NB4 (cell line): ENCODE measurements at regions not wholly inside any gene's neighbourhood (a gene's known extent, or its start where the extent isn't known, plus 50 kb on each side); places are given as distances from the start of the nearest gene placed in this dataset.

Source experiments
- DNase-seq: peaks from one replicate; pipeline ENCODE4 v3.0.0; 2010; ENCODE audit warnings: low read depth
- H3K4me3 ChIP-seq: one replicate; pipeline ENCODE4 v1.5.1; 2011; ENCODE audit warnings: mild to moderate bottlenecking, low read depth, low read length, moderate library complexity
- CTCF ChIP-seq: IDR thresholded peaks from one replicate; pipeline ENCODE4 v1.5.1; 2012; ENCODE audit warnings: low read depth, low read length
- MAX ChIP-seq: IDR thresholded peaks from 2 replicates; pipeline ENCODE4 v1.6.1; 2011; ENCODE audit warnings: low read depth, low read length
- MYC ChIP-seq: IDR thresholded peaks from 2 replicates; pipeline ENCODE4 v1.6.1; 2011; ENCODE audit warnings: low read depth, low read length
- POLR2A ChIP-seq: IDR thresholded peaks from 2 replicates; pipeline ENCODE4 v1.6.1; 2011; ENCODE audit warnings: mild to moderate bottlenecking; ENCODE audit not compliant: insufficient read length; ENCODE audit errors: extremely low read depth

DNA sequence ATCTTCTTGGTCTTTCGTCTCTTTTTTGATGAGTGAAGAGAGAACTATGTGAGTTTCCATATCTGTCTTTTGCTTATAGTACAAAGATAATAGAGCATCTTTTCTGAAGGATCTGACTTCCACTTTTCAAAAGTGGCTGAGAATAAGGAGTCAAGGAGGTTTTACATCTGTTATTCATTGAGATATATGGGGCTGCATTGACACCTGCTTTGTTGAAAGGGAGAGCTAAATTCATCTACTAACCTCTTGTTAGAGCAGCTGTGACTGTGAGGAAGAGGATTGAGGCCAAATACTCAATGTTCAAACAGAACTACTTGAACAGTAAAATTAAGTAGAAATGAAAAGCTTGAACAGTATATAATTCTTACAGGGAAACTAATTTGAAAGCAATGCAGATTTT, 130.2 kb upstream of the ATP2B1 start:
- H3K4me3 ChIP-seq = no peak overlapping the region
- no peak for DNase-seq
- no peak for TF ChIP-seq MAX
- TF ChIP-seq POLR2A = no peak
- TF ChIP-seq MYC = no peak
- TF ChIP-seq CTCF = no peak

- TF ChIP-seq CTCF (no peak), POLR2A (no peak), MAX (no peak), MYC (no peak)
- no peak overlapping the region for H3K4me3 ChIP-seq
- DNase-seq = no peak
These were observed 127.4 kb upstream of the ATP2B1 start for GRCh38 chr12:89836026-89836425.

DNA sequence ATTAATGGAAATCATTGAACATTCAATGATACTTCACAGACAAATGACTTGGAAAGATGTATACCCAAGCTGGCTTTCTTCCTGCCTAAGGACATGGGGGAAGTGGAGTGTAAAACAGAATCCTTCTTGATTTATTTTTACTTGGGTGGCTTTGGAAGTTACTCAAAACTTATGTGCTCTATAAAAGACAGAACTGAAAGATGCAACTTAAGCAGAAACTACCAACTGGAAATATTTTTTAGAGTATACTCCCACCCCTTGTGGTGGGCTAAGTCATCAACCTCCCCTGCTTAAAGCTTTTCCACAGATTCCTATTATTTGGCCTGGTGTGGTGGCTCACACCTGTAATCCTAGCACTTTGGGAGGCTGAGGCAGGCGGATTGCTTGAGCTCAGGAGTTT, 126.0 kb upstream of the ATP2B1 start:
- H3K4me3 ChIP-seq = no peak overlapping the region
- no peak for TF ChIP-seq MAX
- no peak for TF ChIP-seq MYC
- no peak for TF ChIP-seq CTCF
- TF ChIP-seq POLR2A = no peak
- no peak for DNase-seq

DNA sequence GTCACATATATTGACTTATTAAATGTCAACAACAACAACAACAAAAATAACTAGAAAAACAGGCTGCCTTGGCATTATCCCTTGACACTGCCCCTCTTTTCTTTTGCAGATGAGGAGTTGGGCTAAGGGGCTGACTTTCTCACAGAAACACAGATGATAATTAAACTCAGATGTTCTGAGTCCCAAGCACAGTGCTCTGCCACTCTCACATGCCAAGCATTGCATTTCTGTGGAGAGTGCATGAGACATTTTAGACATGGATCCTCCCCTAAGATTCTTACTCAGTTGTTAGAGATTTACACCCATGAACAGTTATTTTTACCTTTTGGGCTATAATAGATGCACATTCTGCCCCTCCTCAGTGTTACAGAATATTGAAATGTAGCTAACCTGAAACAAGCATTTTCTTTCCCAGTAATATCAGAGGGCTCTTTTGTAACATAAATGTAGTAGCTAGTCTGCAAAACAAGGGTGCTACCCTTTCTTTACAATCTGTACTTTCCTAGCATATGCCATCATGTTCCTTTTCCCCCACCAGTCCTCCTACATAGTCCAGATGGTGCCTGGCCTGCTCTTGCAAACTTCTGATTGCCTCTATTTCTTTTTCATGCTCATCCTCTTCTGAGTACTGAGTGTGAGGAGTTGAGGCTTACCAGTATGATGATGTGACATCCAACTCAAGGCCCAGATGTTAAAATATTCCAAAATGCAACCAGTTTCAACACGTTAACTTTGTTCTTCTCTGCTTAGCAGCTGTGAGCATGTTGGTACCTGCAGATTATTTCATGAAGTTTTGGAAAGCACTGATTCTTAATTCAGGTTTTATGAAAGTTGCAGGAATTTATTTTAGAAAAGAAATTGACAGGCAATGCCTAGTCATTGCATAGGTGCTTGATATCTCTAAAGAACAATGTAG, 125.0 kb upstream of the ATP2B1 start:
- TF ChIP-seq CTCF = no peak
- TF ChIP-seq POLR2A = no peak
- no peak for TF ChIP-seq MAX
- TF ChIP-seq MYC = no peak
- DNase-seq = no peak

DNA sequence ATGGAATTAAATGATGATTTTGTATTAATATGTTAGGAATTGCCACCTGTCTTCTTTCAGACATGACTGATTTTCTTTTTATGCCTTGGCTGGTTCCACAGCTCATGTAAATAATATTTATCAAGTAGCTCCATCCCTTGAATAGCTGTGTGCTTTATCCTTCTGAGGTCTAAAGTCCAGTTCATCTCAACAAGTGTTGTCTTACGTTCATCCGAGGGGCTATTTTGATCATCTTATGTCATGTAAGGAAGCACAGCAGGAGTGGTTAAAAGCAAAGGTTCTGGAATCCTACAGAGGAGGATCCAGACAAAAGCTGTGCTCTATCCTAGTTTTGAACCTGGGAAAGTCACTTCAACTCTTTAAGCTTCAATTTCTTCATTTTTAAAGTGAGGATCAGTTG, 123.7 kb upstream of the ATP2B1 start:
- no peak overlapping the region for H3K4me3 ChIP-seq
- TF ChIP-seq POLR2A = no peak
- TF ChIP-seq MYC = no peak
- no peak for TF ChIP-seq MAX
- TF ChIP-seq CTCF = no peak
- DNase-seq = no peak

More for the DNA sequence above, 125.0 kb upstream of the ATP2B1 start:
- no peak overlapping the region for H3K4me3 ChIP-seq
